ENCODE measurements at regions not wholly inside any gene's neighbourhood (a gene's known extent, or its start where the extent isn't known, plus 50 kb on each side); places are given as distances from the start of the nearest gene placed in this dataset.
"Not testable (repeated sequence)": the region's sequence is repeated elsewhere in the genome, so short reads cannot be mapped to it uniquely, and the experiment has no call there.

GRCh38 chr5:104326966-104327365 lies 764.4 kb upstream of the NUDT12 start:
- H3K4me3 Mint-ChIP-seq (ENCODE audit: low read depth, unreplicated experiment): no peak overlapping the region
- no peak for TF ChIP-seq CTCF (IDR thresholded peaks at IDR 0.05; ENCODE audit: unreplicated experiment)
- no peak overlapping the region for H3K27ac Mint-ChIP-seq (ENCODE audit: unreplicated experiment)
- no peaks in the 10 kb centered on the region for H3K27me3 Mint-ChIP-seq (ENCODE audit: unreplicated experiment)
- peaks cover 5% of the 10 kb centered on the region for H3K9me3 Mint-ChIP-seq (ENCODE audit: low read depth, unreplicated experiment)
- BruUV-seq (replicated peaks): no TSS peak
- H3K36me3 Mint-ChIP-seq (ENCODE audit: insufficient read depth, unreplicated experiment): no peaks in the 10 kb centered on the region
- H3K4me1 Mint-ChIP-seq (ENCODE audit: low read depth, unreplicated experiment): no peaks in the 10 kb centered on the region
- intact Hi-C loops (cut with micrococcal nuclease; ENCODE audit: unreplicated experiment): loop anchor here (10.0 kb wide), 1 partner anchor 522 kb away; no protein-coding TSS in a partner anchor
- no peak for DNase-seq
- CTCF ChIA-PET: no interaction called here

GRCh38 chr5:104325356-104325755 lies 762.8 kb upstream of the NUDT12 start:
- no peak for DNase-seq
- H3K4me1 Mint-ChIP-seq (ENCODE audit: low read depth, unreplicated experiment): no peaks in the 10 kb centered on the region
- BruUV-seq (replicated peaks): no TSS peak
- H3K27ac Mint-ChIP-seq (ENCODE audit: unreplicated experiment): no peak overlapping the region
- no peaks in the 10 kb centered on the region for H3K36me3 Mint-ChIP-seq (ENCODE audit: insufficient read depth, unreplicated experiment)
- no peak for TF ChIP-seq CTCF (IDR thresholded peaks at IDR 0.05; ENCODE audit: unreplicated experiment)
- H3K27me3 Mint-ChIP-seq (ENCODE audit: unreplicated experiment): no peaks in the 10 kb centered on the region
- CTCF ChIA-PET: no interaction called here
- peaks cover 1% of the 10 kb centered on the region for H3K9me3 Mint-ChIP-seq (ENCODE audit: low read depth, unreplicated experiment)
- intact Hi-C loops (cut with micrococcal nuclease; ENCODE audit: unreplicated experiment): loop anchor here (10.0 kb wide), 1 partner anchor 521 kb away; no protein-coding TSS in a partner anchor
- no peak overlapping the region for H3K4me3 Mint-ChIP-seq (ENCODE audit: low read depth, unreplicated experiment)

GRCh38 chr5:104316676-104317075 lies 754.1 kb upstream of the NUDT12 start:
- H3K27ac Mint-ChIP-seq (ENCODE audit: unreplicated experiment); intact Hi-C loops (cut with micrococcal nuclease; ENCODE audit: unreplicated experiment); H3K4me3 Mint-ChIP-seq (ENCODE audit: low read depth, unreplicated experiment); H3K27me3 Mint-ChIP-seq (ENCODE audit: unreplicated experiment); H3K4me1 Mint-ChIP-seq (ENCODE audit: low read depth, unreplicated experiment); H3K9me3 Mint-ChIP-seq (ENCODE audit: low read depth, unreplicated experiment); DNase-seq; BruUV-seq (replicated peaks); CTCF ChIA-PET; H3K36me3 Mint-ChIP-seq (ENCODE audit: insufficient read depth, unreplicated experiment): not testable (repeated sequence)

GRCh38 chr5:104312481-104312880 lies 749.9 kb upstream of the NUDT12 start:
- BruUV-seq (replicated peaks): no TSS peak
- Mint-ChIP-seq H3K36me3 (ENCODE audit: insufficient read depth, unreplicated experiment) (no peaks in the 10 kb centered on the region), H3K4me3 (ENCODE audit: low read depth, unreplicated experiment) (no peak overlapping the region), H3K9me3 (ENCODE audit: low read depth, unreplicated experiment) (peaks cover 4% of the 10 kb centered on the region), H3K4me1 (ENCODE audit: low read depth, unreplicated experiment) (no peaks in the 10 kb centered on the region), H3K27ac (ENCODE audit: unreplicated experiment) (no peak overlapping the region), H3K27me3 (ENCODE audit: unreplicated experiment) (no peaks in the 10 kb centered on the region)
- TF ChIP-seq CTCF (IDR thresholded peaks at IDR 0.05; ENCODE audit: unreplicated experiment): no peak
- no peak for DNase-seq
- intact Hi-C loops (cut with micrococcal nuclease; ENCODE audit: unreplicated experiment): no loop called here
- CTCF ChIA-PET: no interaction called here

- Mint-ChIP-seq H3K27me3 (ENCODE audit: unreplicated experiment) (no peaks in the 10 kb centered on the region), H3K27ac (ENCODE audit: unreplicated experiment) (no peak overlapping the region), H3K4me1 (ENCODE audit: low read depth, unreplicated experiment) (no peaks in the 10 kb centered on the region), H3K4me3 (ENCODE audit: low read depth, unreplicated experiment) (no peak overlapping the region), H3K9me3 (ENCODE audit: low read depth, unreplicated experiment) (no peaks in the 10 kb centered on the region), H3K36me3 (ENCODE audit: insufficient read depth, unreplicated experiment) (no peaks in the 10 kb centered on the region)
- no TSS peak for BruUV-seq (replicated peaks)
- intact Hi-C loops (cut with micrococcal nuclease; ENCODE audit: unreplicated experiment): no loop called here
- CTCF ChIA-PET: no interaction called here
- TF ChIP-seq CTCF (IDR thresholded peaks at IDR 0.05; ENCODE audit: unreplicated experiment): no peak
- DNase-seq: no peak
Observed at GRCh38 chr5:104305602-104306001, 743.0 kb upstream of the NUDT12 start.

Measured in Calu3 (cell line).